ENCODE measurements at regions not wholly inside any gene's neighbourhood (a gene's known extent, or its start where the extent isn't known, plus 50 kb on each side); places are given as distances from the start of the nearest gene placed in this dataset.

GRCh38 chr3:191962324-191962723, 501.4 kb downstream of the PYDC2 start:
- TF ChIP-seq EZH2 (IDR thresholded peaks at IDR 0.05; ENCODE audit: insufficient read depth, poor library complexity, severe bottlenecking) (no peak), EZH2phosphoT487 (IDR thresholded peaks at IDR 0.05; ENCODE audit: insufficient read depth, low read depth) (no peak)
- Histone ChIP-seq H3K9me3 (ENCODE audit: low read depth) (no peaks in the 10 kb centered on the region), H3K79me2 (ENCODE audit: insufficient read depth) (no peaks in the 10 kb centered on the region), H2AFZ (no peak overlapping the region), H3K4me3 (no peak overlapping the region), H3K27ac (no peak overlapping the region), H3F3A (ENCODE audit: insufficient read depth) (no peaks in the 10 kb centered on the region), H3K9ac (no peak overlapping the region), H4K20me1 (ENCODE audit: insufficient read depth) (no peaks in the 10 kb centered on the region), H3K27me3 (replicated peaks; ENCODE audit: insufficient read depth) (no peaks in the 10 kb centered on the region), H3K4me1 (ENCODE audit: insufficient read depth) (no peaks in the 10 kb centered on the region), H3K36me3 (ENCODE audit: low read depth) (no peaks in the 10 kb centered on the region), H3K4me2 (ENCODE audit: unreplicated experiment) (no peak overlapping the region), H3K9me2 (ENCODE audit: insufficient read depth) (no peaks in the 10 kb centered on the region)
- DNase-seq = no peak
- WGBS, 2 experiments (ENCODE audit: low coverage in 1 of 2, low lambda C conversion rate in 2 of 2, missing lambda C conversion rate in 2 of 2) = 2 to 5% methylated on average over 1 of the region's 1 CpG
- in situ Hi-C loops (cut with MboI) = no loop called here

GRCh38 chr3:191963182-191963581, 502.2 kb downstream of the PYDC2 start:
- Histone ChIP-seq H3K9ac (no peak overlapping the region), H3K79me2 (ENCODE audit: insufficient read depth) (no peaks in the 10 kb centered on the region), H3K27ac (no peak overlapping the region), H3K4me2 (ENCODE audit: unreplicated experiment) (no peak overlapping the region), H3K27me3 (replicated peaks; ENCODE audit: insufficient read depth) (no peaks in the 10 kb centered on the region), H3F3A (ENCODE audit: insufficient read depth) (no peaks in the 10 kb centered on the region), H3K9me2 (ENCODE audit: insufficient read depth) (no peaks in the 10 kb centered on the region), H3K4me3 (no peak overlapping the region), H4K20me1 (ENCODE audit: insufficient read depth) (no peaks in the 10 kb centered on the region), H2AFZ (no peak overlapping the region), H3K9me3 (ENCODE audit: low read depth) (no peaks in the 10 kb centered on the region), H3K36me3 (ENCODE audit: low read depth) (no peaks in the 10 kb centered on the region), H3K4me1 (ENCODE audit: insufficient read depth) (no peaks in the 10 kb centered on the region)
- TF ChIP-seq EZH2 (IDR thresholded peaks at IDR 0.05; ENCODE audit: insufficient read depth, poor library complexity, severe bottlenecking) = no peak
- TF ChIP-seq EZH2phosphoT487 (IDR thresholded peaks at IDR 0.05; ENCODE audit: insufficient read depth, low read depth) = no peak
- 32 to 40% methylated on average over 3 of the region's 3 CpGs for WGBS, 2 experiments (ENCODE audit: low coverage in 1 of 2, low lambda C conversion rate in 2 of 2, missing lambda C conversion rate in 2 of 2)
- no peak for DNase-seq
- in situ Hi-C loops (cut with MboI) = no loop called here

- no peak overlapping the region for H3K4me3 ChIP-seq
- no peak overlapping the region for H3K27ac ChIP-seq
- in situ Hi-C loops (cut with MboI) = no loop called here
- no peaks in the 10 kb centered on the region for H3K4me1 ChIP-seq (ENCODE audit: insufficient read depth)
- H3K79me2 ChIP-seq (ENCODE audit: insufficient read depth) = no peaks in the 10 kb centered on the region
- H3K9ac ChIP-seq = no peak overlapping the region
- no peaks in the 10 kb centered on the region for H3K27me3 ChIP-seq (replicated peaks; ENCODE audit: insufficient read depth)
- TF ChIP-seq EZH2 (IDR thresholded peaks at IDR 0.05; ENCODE audit: insufficient read depth, poor library complexity, severe bottlenecking) (no peak), EZH2phosphoT487 (IDR thresholded peaks at IDR 0.05; ENCODE audit: insufficient read depth, low read depth) (no peak)
- H3K9me2 ChIP-seq (ENCODE audit: insufficient read depth) = no peaks in the 10 kb centered on the region
- peaks cover 7% of the 10 kb centered on the region for H3K9me3 ChIP-seq (ENCODE audit: low read depth)
- WGBS, 2 experiments (ENCODE audit: low coverage in 1 of 2, low lambda C conversion rate in 2 of 2, missing lambda C conversion rate in 2 of 2) = 65 to 71% methylated on average over 3 of the region's 3 CpGs
- H3K4me2 ChIP-seq (ENCODE audit: unreplicated experiment) = no peak overlapping the region
- DNase-seq = no peak
- H2AFZ ChIP-seq = no peak overlapping the region
- no peaks in the 10 kb centered on the region for H3K36me3 ChIP-seq (ENCODE audit: low read depth)
- H4K20me1 ChIP-seq (ENCODE audit: insufficient read depth) = no peaks in the 10 kb centered on the region
- H3F3A ChIP-seq (ENCODE audit: insufficient read depth) = no peaks in the 10 kb centered on the region
Observed at GRCh38 chr3:191966556-191966955, 505.6 kb downstream of the PYDC2 start.

- TF ChIP-seq EZH2 (IDR thresholded peaks at IDR 0.05; ENCODE audit: insufficient read depth, poor library complexity, severe bottlenecking) (no peak), EZH2phosphoT487 (IDR thresholded peaks at IDR 0.05; ENCODE audit: insufficient read depth, low read depth) (no peak)
- Histone ChIP-seq H2AFZ (no peak overlapping the region), H3K4me1 (ENCODE audit: insufficient read depth) (no peaks in the 10 kb centered on the region), H3K27me3 (replicated peaks; ENCODE audit: insufficient read depth) (no peaks in the 10 kb centered on the region), H3K79me2 (ENCODE audit: insufficient read depth) (no peaks in the 10 kb centered on the region), H3K9ac (no peak overlapping the region), H3K27ac (no peak overlapping the region), H3K36me3 (ENCODE audit: low read depth) (no peaks in the 10 kb centered on the region), H3K4me3 (no peak overlapping the region), H3K9me3 (ENCODE audit: low read depth) (peaks cover 7% of the 10 kb centered on the region), H4K20me1 (ENCODE audit: insufficient read depth) (no peaks in the 10 kb centered on the region), H3F3A (ENCODE audit: insufficient read depth) (no peaks in the 10 kb centered on the region), H3K4me2 (ENCODE audit: unreplicated experiment) (no peak overlapping the region), H3K9me2 (ENCODE audit: insufficient read depth) (no peaks in the 10 kb centered on the region)
- WGBS, 2 experiments (ENCODE audit: low coverage in 1 of 2, low lambda C conversion rate in 2 of 2, missing lambda C conversion rate in 2 of 2) = 27 to 29% methylated on average over 3 of the region's 3 CpGs
- in situ Hi-C loops (cut with MboI) = no loop called here
- no peak for DNase-seq
Observed at GRCh38 chr3:191968299-191968698, 507.3 kb downstream of the PYDC2 start.

All from GM23248 (cell line).